Keratinocyte (primary cell): ENCODE measurements at regions not wholly inside any gene's neighbourhood (a gene's known extent, or its start where the extent isn't known, plus 50 kb on each side); places are given as distances from the start of the nearest gene placed in this dataset.
"Not testable (repeated sequence)": the region's sequence is repeated elsewhere in the genome, so short reads cannot be mapped to it uniquely, and the experiment has no call there.

Source experiments
- DNase-seq: peaks from one replicate; pipeline ENCODE4 v3.0.0-alpha.2; 2011; ENCODE audit warnings: low read depth, missing footprints, low spot score
- FAIRE-seq: peaks from 2 replicates; lab custom pipeline; 2011; peaks lifted over from hg19 to GRCh38; lab: Jason Lieb, UNC
- H2AFZ ChIP-seq: 2 replicates; pipeline ENCODE4 v1.6.0; 2012; ENCODE audit warnings: low read length, control low read depth, inconsistent platforms; ENCODE audit not compliant: control insufficient read depth
- H3K27ac ChIP-seq: 2 replicates; pipeline ENCODE4 v1.5.1; 2011; ENCODE audit warnings: low read length; ENCODE audit not compliant: control insufficient read depth, insufficient read depth
- H3K27me3 ChIP-seq: 3 replicates; pipeline ENCODE4 v1.6.0; 2011; ENCODE audit warnings: low read length; ENCODE audit not compliant: control insufficient read depth, insufficient read depth; ENCODE audit errors: extremely low read depth
- H3K36me3 ChIP-seq, 2 experiments: 2 replicates in 1 of 2; 3 replicates in 1 of 2; pipeline ENCODE4 v1.5.1; 2011; ENCODE audit warnings: low read length in 2 of 2, mild to moderate bottlenecking in 1 of 2; ENCODE audit not compliant: control insufficient read depth in 2 of 2, insufficient read depth in 2 of 2; ENCODE audit errors: extremely low read depth in 1 of 2
- H3K4me1 ChIP-seq: 3 replicates; pipeline ENCODE4 v1.5.1; 2011; ENCODE audit warnings: low read length; ENCODE audit not compliant: control insufficient read depth, insufficient read depth; ENCODE audit errors: extremely low read depth
- H3K4me2 ChIP-seq: 3 replicates; pipeline ENCODE4 v1.6.0; 2011; ENCODE audit warnings: low read depth, low read length; ENCODE audit not compliant: control insufficient read depth, insufficient read depth; ENCODE audit errors: extremely low read depth
- H3K4me3 ChIP-seq, 3 experiments: fragments of 200-600 bp in 1 of 3; sonication (generic) in 1 of 3; 2 replicates in 2 of 3; 3 replicates in 1 of 3; pipeline ENCODE4 v1.5.1; 2011 to 2016; ENCODE audit warnings: low read length in 3 of 3, mild to moderate bottlenecking in 3 of 3, control low read depth in 2 of 3, inconsistent platforms in 1 of 3, low read depth in 1 of 3, mixed read lengths in 1 of 3, mixed run types in 1 of 3, moderate library complexity in 1 of 3; ENCODE audit not compliant: control insufficient read depth in 2 of 3, insufficient read depth in 2 of 3; ENCODE audit errors: extremely low read depth in 1 of 3
- H3K79me2 ChIP-seq: 2 replicates; pipeline ENCODE4 v1.6.0; 2012; ENCODE audit warnings: low read length; ENCODE audit not compliant: control insufficient read depth, insufficient read depth
- H3K9ac ChIP-seq: 3 replicates; pipeline ENCODE4 v1.6.0; 2011; ENCODE audit warnings: low read length; ENCODE audit not compliant: control insufficient read depth, insufficient read depth; ENCODE audit errors: extremely low read depth
- H3K9me1 ChIP-seq: 3 replicates; pipeline ENCODE4 v1.6.0; 2011; ENCODE audit warnings: low read length; ENCODE audit not compliant: control insufficient read depth, insufficient read depth; ENCODE audit errors: extremely low read depth
- H3K9me3 ChIP-seq: 2 replicates; pipeline ENCODE4 v1.5.1; 2012; ENCODE audit warnings: low read depth, low read length; ENCODE audit not compliant: control insufficient read depth
- H4K20me1 ChIP-seq: 3 replicates; pipeline ENCODE4 v1.6.0; 2011; ENCODE audit warnings: low read length; ENCODE audit not compliant: control insufficient read depth, insufficient read depth; ENCODE audit errors: extremely low read depth
- CTCF ChIP-seq, 3 experiments: IDR thresholded peaks in 1 of 3; conservative IDR thresholded peaks in 1 of 3; optimal IDR thresholded peaks in 1 of 3; 2 replicates in 2 of 3; 3 replicates in 1 of 3; pipeline versions ENCODE3 to v1.5.1; 2011; ENCODE audit warnings: low read length in 3 of 3, mild to moderate bottlenecking in 3 of 3, moderate library complexity in 2 of 3, control low read depth in 1 of 3, inconsistent platforms in 1 of 3; ENCODE audit not compliant: insufficient read depth in 2 of 3; ENCODE audit errors: extremely low read depth in 1 of 3
- EZH2 ChIP-seq: IDR thresholded peaks from one replicate; pipeline ENCODE4 v1.6.1; 2012; ENCODE audit warnings: inconsistent platforms, mild to moderate bottlenecking, low read length, moderate library complexity
- dilution Hi-C: fragments of 300-500 bp; cut with MboI; formaldehyde crosslinking; loops from one replicate; pipeline ENCODE4 v1.7.0; 2020; ENCODE audit warnings: low sequenced_read_pairs; ENCODE audit not compliant: extremely low pct_ligation_motif_present

GRCh38 chr7:124179641-124180040 is 146.8 kb upstream of the TMEM229A start:
- Histone ChIP-seq H3K4me2 (no peak overlapping the region), H3K79me2 (no peaks in the 10 kb centered on the region), H3K4me1 (no peaks in the 10 kb centered on the region), H2AFZ (no peak overlapping the region), H3K9me3 (no peaks in the 10 kb centered on the region), H3K9ac (no peak overlapping the region), H3K27ac (no peak overlapping the region), H3K27me3 (no peaks in the 10 kb centered on the region), H3K9me1 (no peaks in the 10 kb centered on the region), H3K36me3 (no peaks in the 10 kb centered on the region), H4K20me1 (no peaks in the 10 kb centered on the region), H3K4me3 (no peak overlapping the region)
- TF ChIP-seq EZH2: no peak
- TF ChIP-seq CTCF (optimal IDR thresholded peaks at IDR 0.05 in 1 of 3, IDR thresholded peaks at IDR 0.05 in 1 of 3, conservative IDR thresholded peaks at IDR 0.05 in 1 of 3; ENCODE audit: extremely low read depth in 1 of 3, insufficient read depth in 2 of 3, low read length in 3 of 3): no peak
- dilution Hi-C loops: no loop called here
- DNase-seq (no peak), FAIRE-seq (no peak)

- TF ChIP-seq CTCF (optimal IDR thresholded peaks at IDR 0.05 in 1 of 3, IDR thresholded peaks at IDR 0.05 in 1 of 3, conservative IDR thresholded peaks at IDR 0.05 in 1 of 3; ENCODE audit: extremely low read depth in 1 of 3, insufficient read depth in 2 of 3, low read length in 3 of 3): no peak
- TF ChIP-seq EZH2: no peak
- H3K36me3 ChIP-seq: no peaks in the 10 kb centered on the region
- FAIRE-seq (no peak), DNase-seq (no peak)
- H3K4me1 ChIP-seq: no peaks in the 10 kb centered on the region
- no peak overlapping the region for H3K9ac ChIP-seq
- no peak overlapping the region for H2AFZ ChIP-seq
- H3K79me2 ChIP-seq: no peaks in the 10 kb centered on the region
- no peak overlapping the region for H3K4me2 ChIP-seq
- no peak overlapping the region for H3K27ac ChIP-seq
- H3K4me3 ChIP-seq: no peak overlapping the region
- H3K27me3 ChIP-seq: no peaks in the 10 kb centered on the region
- H4K20me1 ChIP-seq: no peaks in the 10 kb centered on the region
- no peaks in the 10 kb centered on the region for H3K9me3 ChIP-seq
- dilution Hi-C loops: no loop called here
- H3K9me1 ChIP-seq: no peaks in the 10 kb centered on the region
Observed at GRCh38 chr7:124177891-124178290, 145.0 kb upstream of the TMEM229A start.

GRCh38 chr7:124171812-124172211 is 138.9 kb upstream of the TMEM229A start:
- H4K20me1 ChIP-seq, FAIRE-seq, DNase-seq, H3K79me2 ChIP-seq, H3K27me3 ChIP-seq, H3K9me3 ChIP-seq, H3K4me2 ChIP-seq, H3K36me3 ChIP-seq, H2AFZ ChIP-seq, H3K27ac ChIP-seq, H3K4me1 ChIP-seq, H3K9me1 ChIP-seq, H3K4me3 ChIP-seq, H3K9ac ChIP-seq: not testable (repeated sequence)
- dilution Hi-C loops: loop anchor here (25.0 kb wide), 1 partner anchor 590 kb away; the partner anchor contains the start of gene GPR37
